WI38 (cell line): ENCODE measurements at regions not wholly inside any gene's neighbourhood (a gene's known extent, or its start where the extent isn't known, plus 50 kb on each side); places are given as distances from the start of the nearest gene placed in this dataset.

Source experiments
- H3K4me3 ChIP-seq: 2 replicates; pipeline ENCODE4 v1.5.1; 2011; ENCODE audit warnings: low read depth, mild to moderate bottlenecking, control low read depth, low read length
- CTCF ChIP-seq: IDR thresholded peaks from 2 replicates; pipeline ENCODE4 v1.5.1; 2012; ENCODE audit warnings: low read depth, mild to moderate bottlenecking, control low read depth, low read length

- TF ChIP-seq CTCF, result no peak
- no peak overlapping the region for H3K4me3 ChIP-seq
Observed at GRCh38 chr10:128993443-128993842, 473.6 kb upstream of the MGMT start.

GRCh38 chr10:128993911-128994538 lies 473.0 kb upstream of the MGMT start:
- no peak for TF ChIP-seq CTCF
- no peak overlapping the region for H3K4me3 ChIP-seq

- no peak for TF ChIP-seq CTCF
- no peak overlapping the region for H3K4me3 ChIP-seq
Observed at GRCh38 chr10:128994598-128995143, 472.4 kb upstream of the MGMT start.

GRCh38 chr10:128995676-128996075 lies 471.4 kb upstream of the MGMT start:
- no peak overlapping the region for H3K4me3 ChIP-seq
- no peak for TF ChIP-seq CTCF

GRCh38 chr10:128996092-128996491 lies 470.9 kb upstream of the MGMT start:
- TF ChIP-seq CTCF, result no peak
- H3K4me3 ChIP-seq, result no peak overlapping the region

- H3K4me3 ChIP-seq, result no peak overlapping the region
- TF ChIP-seq CTCF, result no peak
Observed at GRCh38 chr10:128998101-128998805, 468.8 kb upstream of the MGMT start.

GRCh38 chr10:129004398-129004797 lies 462.6 kb upstream of the MGMT start:
- TF ChIP-seq CTCF, result no peak

More at GRCh38 chr10:129004398-129004797, 462.6 kb upstream of the MGMT start:
- no peak overlapping the region for H3K4me3 ChIP-seq
